ENCODE measurements at regions not wholly inside any gene's neighbourhood (a gene's known extent, or its start where the extent isn't known, plus 50 kb on each side); places are given as distances from the start of the nearest gene placed in this dataset.

- Histone ChIP-seq H3K4me3 (ENCODE audit: low read length) (no peak overlapping the region), H3K79me2 (ENCODE audit: control insufficient read depth, low read length) (no peaks in the 10 kb centered on the region), H3K27ac (ENCODE audit: low read depth, low read length) (no peak overlapping the region), H3K9me2 (replicated peaks; ENCODE audit: control insufficient read depth, low read length) (no peaks in the 10 kb centered on the region), H3K27me3 (ENCODE audit: control insufficient read depth, low read length) (no peaks in the 10 kb centered on the region), H3K9me3 (ENCODE audit: control insufficient read depth, insufficient read depth, low read length) (no peaks in the 10 kb centered on the region), H3F3A (ENCODE audit: control insufficient read depth, insufficient read depth) (no peaks in the 10 kb centered on the region), H4K20me1 (ENCODE audit: control insufficient read depth, insufficient read depth, low read depth, low read length) (no peaks in the 10 kb centered on the region), H3K4me1 (ENCODE audit: control insufficient read depth, low read length) (no peaks in the 10 kb centered on the region), H3K4me2 (ENCODE audit: low read length) (no peak overlapping the region), H3K36me3 (ENCODE audit: control insufficient read depth, low read length) (no peaks in the 10 kb centered on the region)
- no peak for TF ChIP-seq EZH2phosphoT487 (IDR thresholded peaks at IDR 0.05; ENCODE audit: borderline replicate concordance, low read length)
- TF ChIP-seq, protein P1, sequence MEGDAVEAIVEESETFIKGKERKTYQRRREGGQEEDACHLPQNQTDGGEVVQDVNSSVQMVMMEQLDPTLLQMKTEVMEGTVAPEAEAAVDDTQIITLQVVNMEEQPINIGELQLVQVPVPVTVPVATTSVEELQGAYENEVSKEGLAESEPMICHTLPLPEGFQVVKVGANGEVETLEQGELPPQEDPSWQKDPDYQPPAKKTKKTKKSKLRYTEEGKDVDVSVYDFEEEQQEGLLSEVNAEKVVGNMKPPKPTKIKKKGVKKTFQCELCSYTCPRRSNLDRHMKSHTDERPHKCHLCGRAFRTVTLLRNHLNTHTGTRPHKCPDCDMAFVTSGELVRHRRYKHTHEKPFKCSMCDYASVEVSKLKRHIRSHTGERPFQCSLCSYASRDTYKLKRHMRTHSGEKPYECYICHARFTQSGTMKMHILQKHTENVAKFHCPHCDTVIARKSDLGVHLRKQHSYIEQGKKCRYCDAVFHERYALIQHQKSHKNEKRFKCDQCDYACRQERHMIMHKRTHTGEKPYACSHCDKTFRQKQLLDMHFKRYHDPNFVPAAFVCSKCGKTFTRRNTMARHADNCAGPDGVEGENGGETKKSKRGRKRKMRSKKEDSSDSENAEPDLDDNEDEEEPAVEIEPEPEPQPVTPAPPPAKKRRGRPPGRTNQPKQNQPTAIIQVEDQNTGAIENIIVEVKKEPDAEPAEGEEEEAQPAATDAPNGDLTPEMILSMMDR (IDR thresholded peaks at IDR 0.05; ENCODE audit: low read depth, low read length, poor library complexity, severe bottlenecking) = no peak
These were observed 72.8 kb downstream of the PSMG1 start for GRCh38 chr21:39110431-39110830.

GRCh38 chr21:39109596-39110210, 73.5 kb downstream of the PSMG1 start:
- Histone ChIP-seq H3K9me2 (replicated peaks; ENCODE audit: control insufficient read depth, low read length) (no peaks in the 10 kb centered on the region), H3K36me3 (ENCODE audit: control insufficient read depth, low read length) (no peaks in the 10 kb centered on the region), H4K20me1 (ENCODE audit: control insufficient read depth, insufficient read depth, low read depth, low read length) (no peaks in the 10 kb centered on the region), H3K9me3 (ENCODE audit: control insufficient read depth, insufficient read depth, low read length) (no peaks in the 10 kb centered on the region), H3K79me2 (ENCODE audit: control insufficient read depth, low read length) (no peaks in the 10 kb centered on the region), H3K27ac (ENCODE audit: low read depth, low read length) (no peak overlapping the region), H3K4me3 (ENCODE audit: low read length) (no peak overlapping the region), H3F3A (ENCODE audit: control insufficient read depth, insufficient read depth) (no peaks in the 10 kb centered on the region), H3K4me1 (ENCODE audit: control insufficient read depth, low read length) (no peaks in the 10 kb centered on the region), H3K4me2 (ENCODE audit: low read length) (no peak overlapping the region), H3K27me3 (ENCODE audit: control insufficient read depth, low read length) (no peaks in the 10 kb centered on the region)
- TF ChIP-seq EZH2phosphoT487 (IDR thresholded peaks at IDR 0.05; ENCODE audit: borderline replicate concordance, low read length) = no peak
- TF ChIP-seq, protein P1 (IDR thresholded peaks at IDR 0.05; ENCODE audit: low read depth, low read length, poor library complexity, severe bottlenecking) = no peak

DNA sequence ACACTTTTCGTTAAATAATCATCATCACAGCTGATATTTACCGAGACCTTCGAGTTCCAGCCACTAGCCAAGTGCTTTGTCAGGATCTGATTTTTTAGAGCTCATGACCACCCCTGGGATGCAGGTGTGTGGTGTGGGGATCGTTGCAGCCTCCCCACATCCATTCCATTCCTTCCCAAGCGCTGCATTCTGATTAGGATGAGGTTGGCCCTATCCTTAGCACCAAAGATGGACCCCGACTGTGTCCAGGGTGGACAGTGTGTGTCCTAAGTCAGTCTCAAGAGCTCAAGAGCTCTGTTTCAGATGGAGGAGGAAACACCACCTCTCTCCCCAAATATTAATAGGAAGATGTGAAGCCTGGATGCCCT, 74.1 kb downstream of the PSMG1 start:
- no peaks in the 10 kb centered on the region for H3K4me1 ChIP-seq (ENCODE audit: control insufficient read depth, low read length)
- no peaks in the 10 kb centered on the region for H3K36me3 ChIP-seq (ENCODE audit: control insufficient read depth, low read length)
- no peak for TF ChIP-seq EZH2phosphoT487 (IDR thresholded peaks at IDR 0.05; ENCODE audit: borderline replicate concordance, low read length)
- TF ChIP-seq, protein P1 (IDR thresholded peaks at IDR 0.05; ENCODE audit: low read depth, low read length, poor library complexity, severe bottlenecking) = no peak
- H3K4me2 ChIP-seq (ENCODE audit: low read length) = no peak overlapping the region
- H3K4me3 ChIP-seq (ENCODE audit: low read length) = no peak overlapping the region
- no peaks in the 10 kb centered on the region for H3K27me3 ChIP-seq (ENCODE audit: control insufficient read depth, low read length)
- no peaks in the 10 kb centered on the region for H4K20me1 ChIP-seq (ENCODE audit: control insufficient read depth, insufficient read depth, low read depth, low read length)
- H3K27ac ChIP-seq (ENCODE audit: low read depth, low read length) = no peak overlapping the region
- no peaks in the 10 kb centered on the region for H3K9me3 ChIP-seq (ENCODE audit: control insufficient read depth, insufficient read depth, low read length)
- H3F3A ChIP-seq (ENCODE audit: control insufficient read depth, insufficient read depth) = no peaks in the 10 kb centered on the region
- H3K9me2 ChIP-seq (replicated peaks; ENCODE audit: control insufficient read depth, low read length) = no peaks in the 10 kb centered on the region
- no peaks in the 10 kb centered on the region for H3K79me2 ChIP-seq (ENCODE audit: control insufficient read depth, low read length)
